Upper lobe of left lung (tissue), 6 donors: ENCODE measurements at regions not wholly inside any gene's neighbourhood (a gene's known extent, or its start where the extent isn't known, plus 50 kb on each side); places are given as distances from the start of the nearest gene placed in this dataset.

Source experiments
- ATAC-seq, 2 donors: fragments of 200-7000 bp; cut with Tn5 transposase; one replicate each; pipeline ENCODE4 v1.9.1; 2022; ENCODE audit warnings: mild to moderate bottlenecking in 2 of 2, moderate library complexity in 2 of 2; ENCODE audit not compliant: low FRiP score in 2 of 2
- DNase-seq, 2 donors: peaks; one replicate each; pipeline ENCODE4 v3.0.0-alpha.2; 2019 to 2020
- H3K27ac ChIP-seq, 4 donors: fragments of 200-600 bp; sonication (generic); one replicate each; pipeline ENCODE4 v1.5.1; 2016 to 2019
- H3K27me3 ChIP-seq, 4 donors: fragments of 200-600 bp; sonication (generic); one replicate each; pipeline ENCODE4 v1.5.1; 2017 to 2019
- H3K36me3 ChIP-seq, 4 donors: fragments of 200-600 bp; sonication (generic); one replicate each; pipeline ENCODE4 v1.5.1; 2016 to 2019
- H3K4me1 ChIP-seq, 4 donors: fragments of 200-600 bp; sonication (generic); one replicate each; pipeline ENCODE4 v1.5.1; 2018 to 2019
- H3K4me3 ChIP-seq, 4 donors: fragments of 200-600 bp; sonication (generic); one replicate each; pipeline ENCODE4 v1.5.1; 2017 to 2019; ENCODE audit warnings: mild to moderate bottlenecking in 2 of 4, moderate library complexity in 1 of 4
- H3K9me3 ChIP-seq, 4 donors: fragments of 200-600 bp; sonication (generic); one replicate each; pipeline ENCODE4 v1.5.1; 2018 to 2019
- CTCF ChIP-seq, 6 experiments: fragments of 450-650 bp in 4 of 6; fragments of 200-600 bp in 2 of 6; sonication (generic) in 2 of 6; IDR thresholded peaks; one replicate each; pipeline ENCODE4 v1.5.1; 2016 to 2019; ENCODE audit warnings: antibody characterized with exemption in 6 of 6
- EP300 ChIP-seq, 4 donors: sonication (generic); formaldehyde crosslinking; IDR thresholded peaks; one replicate each; pipeline ENCODE4 v1.5.1; 2017; ENCODE audit warnings: antibody characterized with exemption in 4 of 4, control low read depth in 2 of 4
- POLR2A ChIP-seq, 4 donors: fragments of 450-650 bp; IDR thresholded peaks; one replicate each; pipeline ENCODE4 v1.5.1; 2016 to 2017; ENCODE audit warnings: antibody characterized with exemption in 4 of 4, mild to moderate bottlenecking in 2 of 4
- POLR2AphosphoS5 ChIP-seq, 2 donors: sonication (generic); formaldehyde crosslinking; IDR thresholded peaks; one replicate each; pipeline ENCODE4 v1.5.1; 2017; ENCODE audit warnings: antibody characterized with exemption in 2 of 2
- WGBS, 2 donors: methylation state at CpG; one replicate each; pipeline ENCODE4 v1.1.5; 2017 to 2018; 5-methylcytosine and 5-hydroxymethylcytosine counted together
- donor health status: DM: no; HTN: no; CAD: no; lungs with moderate emphysema.
- donor health status: DM: no; HTN: yes; CAD: no; lungs with severe emphysema.

- ATAC-seq, result no peak
- WGBS, 2 donors, result 75 to 83% methylated on average over 3 of the region's 3 CpGs
Observed at GRCh38 chr15:46293550-46293949, 658.7 kb downstream of the SQOR start.

GRCh38 chr15:46296002-46296401 is 661.2 kb downstream of the SQOR start:
- no peak overlapping the region for H3K4me3 ChIP-seq
- no peaks in the 10 kb centered on the region for H3K4me1 ChIP-seq
- TF ChIP-seq POLR2A (IDR thresholded peaks at IDR 0.05), result no peak
- TF ChIP-seq CTCF (IDR thresholded peaks at IDR 0.05), result no peak
- no peak for TF ChIP-seq EP300 (IDR thresholded peaks at IDR 0.05)
- no peak for TF ChIP-seq POLR2AphosphoS5 (IDR thresholded peaks at IDR 0.05)
- ATAC-seq (no peak), DNase-seq (no peak)
- no peak overlapping the region for H3K27ac ChIP-seq
- WGBS, 2 donors, result 73 to 78% methylated on average over 8 of the region's 8 CpGs
- H3K36me3 ChIP-seq, result no peaks in the 10 kb centered on the region
- H3K9me3 ChIP-seq, result no peaks in the 10 kb centered on the region
- H3K27me3 ChIP-seq, result no peaks in the 10 kb centered on the region

More at GRCh38 chr15:46293550-46293949, 658.7 kb downstream of the SQOR start:
- Histone ChIP-seq H3K9me3 (no peaks in the 10 kb centered on the region), H3K27me3 (no peaks in the 10 kb centered on the region), H3K4me3 (no peak overlapping the region), H3K36me3 (no peaks in the 10 kb centered on the region), H3K4me1 (no peaks in the 10 kb centered on the region), H3K27ac (no peak overlapping the region)
- DNase-seq, result no peak
- no peak for TF ChIP-seq CTCF (IDR thresholded peaks at IDR 0.05)
- no peak for TF ChIP-seq POLR2AphosphoS5 (IDR thresholded peaks at IDR 0.05)
- no peak for TF ChIP-seq EP300 (IDR thresholded peaks at IDR 0.05)
- no peak for TF ChIP-seq POLR2A (IDR thresholded peaks at IDR 0.05)

GRCh38 chr15:46296797-46297196 is 662.0 kb downstream of the SQOR start:
- no peak for ATAC-seq
- TF ChIP-seq EP300 (IDR thresholded peaks at IDR 0.05) (no peak), POLR2AphosphoS5 (IDR thresholded peaks at IDR 0.05) (no peak), POLR2A (IDR thresholded peaks at IDR 0.05) (no peak), CTCF (IDR thresholded peaks at IDR 0.05) (no peak)
- H3K27me3 ChIP-seq, result no peaks in the 10 kb centered on the region
- no peak overlapping the region for H3K4me3 ChIP-seq
- WGBS, 2 donors, result 68 to 78% methylated on average over 2 of the region's 2 CpGs
- no peak for DNase-seq
- no peaks in the 10 kb centered on the region for H3K9me3 ChIP-seq
- no peak overlapping the region for H3K27ac ChIP-seq
- no peaks in the 10 kb centered on the region for H3K36me3 ChIP-seq
- H3K4me1 ChIP-seq, result no peaks in the 10 kb centered on the region

- H3K36me3 ChIP-seq, result no peaks in the 10 kb centered on the region
- ATAC-seq, result no peak
- WGBS, 2 donors, result 56 to 63% methylated on average over 3 of the region's 3 CpGs
- TF ChIP-seq POLR2A (IDR thresholded peaks at IDR 0.05) (no peak), CTCF (IDR thresholded peaks at IDR 0.05) (no peak), EP300 (IDR thresholded peaks at IDR 0.05) (no peak)
- DNase-seq, result no peak
- H3K27ac ChIP-seq, result no peak overlapping the region
- no peak overlapping the region for H3K4me3 ChIP-seq
- no peaks in the 10 kb centered on the region for H3K4me1 ChIP-seq
- no peaks in the 10 kb centered on the region for H3K27me3 ChIP-seq
- H3K9me3 ChIP-seq, result no peaks in the 10 kb centered on the region
Observed at GRCh38 chr15:46297766-46298165, 662.9 kb downstream of the SQOR start.

GRCh38 chr15:46300716-46301115 is 665.9 kb downstream of the SQOR start:
- 47 to 63% methylated on average over 6 of the region's 6 CpGs for WGBS, 2 donors
- no peak for DNase-seq
- H3K4me1 ChIP-seq, result no peaks in the 10 kb centered on the region
- H3K27ac ChIP-seq, result no peak overlapping the region
- H3K27me3 ChIP-seq, result no peaks in the 10 kb centered on the region
- no peaks in the 10 kb centered on the region for H3K9me3 ChIP-seq
- no peak for ATAC-seq
- no peak overlapping the region for H3K4me3 ChIP-seq
- H3K36me3 ChIP-seq, result no peaks in the 10 kb centered on the region
- no peak for TF ChIP-seq POLR2A (IDR thresholded peaks at IDR 0.05)
- TF ChIP-seq POLR2AphosphoS5 (IDR thresholded peaks at IDR 0.05), result no peak
- TF ChIP-seq CTCF (IDR thresholded peaks at IDR 0.05), result no peak
